Parathyroid adenoma (tissue), 2 donors: ENCODE measurements at regions not wholly inside any gene's neighbourhood (a gene's known extent, or its start where the extent isn't known, plus 50 kb on each side); places are given as distances from the start of the nearest gene placed in this dataset.

ENCODE experiments used
- H2AFZ ChIP-seq: fragments of 300-600 bp; sonication (generic); one replicate; pipeline ENCODE4 v1.7.0; 2017; ENCODE audit warnings: antibody characterized with exemption, mild to moderate bottlenecking
- H3K27ac ChIP-seq: fragments of 300-600 bp; sonication (generic); one replicate; pipeline ENCODE4 v1.7.0; 2017
- H3K27me3 ChIP-seq: fragments of 300-600 bp; sonication (generic); one replicate; pipeline ENCODE4 v1.7.0; 2017; ENCODE audit warnings: low read length; ENCODE audit not compliant: control insufficient read depth, insufficient read depth
- H3K36me3 ChIP-seq: fragments of 300-600 bp; sonication (generic); one replicate; pipeline ENCODE4 v1.7.0; 2017; ENCODE audit warnings: low read length; ENCODE audit not compliant: control insufficient read depth, insufficient read depth
- H3K4me1 ChIP-seq: fragments of 300-600 bp; sonication (generic); one replicate; pipeline ENCODE4 v1.7.0; 2017; ENCODE audit warnings: control low read depth
- H3K4me2 ChIP-seq: fragments of 300-600 bp; sonication (generic); one replicate; pipeline ENCODE4 v1.7.0; 2017; ENCODE audit warnings: low read length
- H3K4me3 ChIP-seq: fragments of 300-600 bp; sonication (generic); one replicate; pipeline ENCODE4 v1.7.0; 2017; ENCODE audit warnings: low read depth, low read length
- H3K79me2 ChIP-seq: fragments of 300-600 bp; sonication (generic); one replicate; pipeline ENCODE4 v1.7.0; 2017; ENCODE audit warnings: control low read depth
- H3K9ac ChIP-seq: fragments of 300-600 bp; sonication (generic); one replicate; pipeline ENCODE4 v1.7.0; 2017; ENCODE audit warnings: mild to moderate bottlenecking
- H3K9me3 ChIP-seq: fragments of 300-600 bp; sonication (generic); one replicate; pipeline ENCODE4 v1.7.0; 2017; ENCODE audit warnings: low read length; ENCODE audit not compliant: control insufficient read depth
- CTCF ChIP-seq: fragments of 300-600 bp; sonication (generic); IDR thresholded peaks from one replicate; pipeline ENCODE4 v1.7.0; 2017; ENCODE audit warnings: antibody characterized with exemption, mild to moderate bottlenecking
- donor health status: primary hyperparathyroidism.

GRCh38 chr18:45541421-45541820 is 73.9 kb upstream of the SLC14A2 start:
- no peak overlapping the region for H3K27ac ChIP-seq
- no peaks in the 10 kb centered on the region for H3K36me3 ChIP-seq
- no peak for TF ChIP-seq CTCF
- no peak overlapping the region for H3K4me2 ChIP-seq
- H3K9me3 ChIP-seq, result no peaks in the 10 kb centered on the region
- H3K4me1 ChIP-seq, result no peaks in the 10 kb centered on the region
- H3K9ac ChIP-seq, result no peak overlapping the region
- no peaks in the 10 kb centered on the region for H3K27me3 ChIP-seq
- H3K79me2 ChIP-seq, result no peaks in the 10 kb centered on the region
- no peak overlapping the region for H2AFZ ChIP-seq
- no peak overlapping the region for H3K4me3 ChIP-seq

DNA sequence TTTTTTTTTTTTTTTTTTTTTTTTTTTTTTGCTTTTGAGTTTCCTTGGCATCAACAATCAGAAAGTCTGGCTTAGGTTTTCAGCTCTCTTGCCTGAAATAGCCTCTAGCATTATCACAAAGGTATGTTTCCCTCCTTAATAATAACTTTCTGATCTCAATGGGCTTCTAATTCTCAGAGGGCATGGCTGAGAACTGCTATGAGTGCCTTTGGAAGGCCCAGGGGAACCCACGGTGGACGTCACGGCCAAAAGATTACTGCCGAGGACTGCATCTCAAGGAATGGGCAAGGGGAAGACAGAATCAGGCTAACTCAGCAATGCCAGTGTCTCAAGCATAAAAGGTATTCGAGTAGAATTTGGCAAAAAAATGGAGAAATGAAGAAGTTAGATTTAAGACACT is 73.2 kb upstream of the SLC14A2 start:
- H3K4me1 ChIP-seq, result no peaks in the 10 kb centered on the region
- no peak overlapping the region for H3K4me2 ChIP-seq
- no peak overlapping the region for H3K4me3 ChIP-seq
- H3K79me2 ChIP-seq, result no peaks in the 10 kb centered on the region
- H3K36me3 ChIP-seq, result no peaks in the 10 kb centered on the region
- H3K9ac ChIP-seq, result no peak overlapping the region
- no peak for TF ChIP-seq CTCF
- H3K27ac ChIP-seq, result no peak overlapping the region
- no peaks in the 10 kb centered on the region for H3K27me3 ChIP-seq
- peak overlapping the region; percentile 42 for H2AFZ ChIP-seq
- no peaks in the 10 kb centered on the region for H3K9me3 ChIP-seq

DNA sequence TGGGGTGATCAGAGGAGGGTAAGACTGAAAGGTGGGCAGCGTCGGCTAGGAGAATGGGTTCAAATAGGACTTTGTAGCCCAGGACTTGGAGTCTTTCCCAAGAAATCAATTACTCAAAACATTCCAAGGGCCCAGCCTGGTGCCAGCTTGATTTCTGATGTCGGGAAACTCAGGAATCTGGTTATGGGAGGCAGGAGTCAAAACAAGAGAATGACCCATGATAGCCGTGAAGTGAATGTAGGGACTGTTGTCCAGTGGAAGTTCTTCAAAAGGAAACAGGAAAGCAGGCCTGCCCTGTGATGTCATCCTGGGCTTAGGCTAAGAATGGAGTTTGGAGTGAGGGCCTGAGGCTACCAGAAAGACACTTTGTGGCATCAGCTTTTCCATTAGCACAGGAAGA is 67.4 kb upstream of the SLC14A2 start:
- no peaks in the 10 kb centered on the region for H3K79me2 ChIP-seq
- no peak overlapping the region for H3K4me3 ChIP-seq
- no peak overlapping the region for H3K4me2 ChIP-seq
- H3K36me3 ChIP-seq, result no peaks in the 10 kb centered on the region
- no peaks in the 10 kb centered on the region for H3K9me3 ChIP-seq
- no peaks in the 10 kb centered on the region for H3K27me3 ChIP-seq
- no peak for TF ChIP-seq CTCF
- H3K27ac ChIP-seq, result no peak overlapping the region
- H3K9ac ChIP-seq, result no peak overlapping the region
- no peak overlapping the region for H2AFZ ChIP-seq
- no peaks in the 10 kb centered on the region for H3K4me1 ChIP-seq

DNA sequence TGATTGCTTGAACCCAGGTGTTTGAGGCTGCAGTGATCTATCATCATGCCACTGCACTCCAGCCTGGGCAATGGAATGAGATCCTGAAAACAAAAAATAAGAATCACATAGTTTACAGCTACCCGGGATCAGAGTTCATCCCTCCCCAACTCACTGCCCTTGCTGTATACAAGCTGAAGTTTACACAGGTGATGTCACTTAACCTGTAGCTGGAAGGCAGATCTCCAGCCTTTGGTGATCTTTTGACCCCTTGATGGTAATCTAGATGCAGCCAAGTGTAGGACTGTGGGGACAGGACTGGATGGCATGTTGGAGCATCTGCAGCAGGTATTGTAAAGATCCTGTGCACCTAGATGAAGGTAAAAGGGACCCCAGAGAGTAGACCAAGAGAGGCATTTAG is 66.7 kb upstream of the SLC14A2 start:
- H3K36me3 ChIP-seq, result no peaks in the 10 kb centered on the region
- H3K9ac ChIP-seq, result no peak overlapping the region
- no peak for TF ChIP-seq CTCF
- no peaks in the 10 kb centered on the region for H3K4me1 ChIP-seq
- no peaks in the 10 kb centered on the region for H3K27me3 ChIP-seq
- no peaks in the 10 kb centered on the region for H3K79me2 ChIP-seq
- H3K4me2 ChIP-seq, result no peak overlapping the region
- H3K4me3 ChIP-seq, result no peak overlapping the region
- H3K27ac ChIP-seq, result no peak overlapping the region
- H3K9me3 ChIP-seq, result no peaks in the 10 kb centered on the region
- H2AFZ ChIP-seq, result no peak overlapping the region

GRCh38 chr18:45549290-45549689 is 66.0 kb upstream of the SLC14A2 start:
- Histone ChIP-seq H3K79me2 (no peaks in the 10 kb centered on the region), H3K27me3 (no peaks in the 10 kb centered on the region), H3K36me3 (no peaks in the 10 kb centered on the region), H3K9ac (no peak overlapping the region), H2AFZ (no peak overlapping the region), H3K4me1 (no peaks in the 10 kb centered on the region), H3K4me2 (no peak overlapping the region), H3K4me3 (no peak overlapping the region), H3K9me3 (no peaks in the 10 kb centered on the region), H3K27ac (no peak overlapping the region)
- no peak for TF ChIP-seq CTCF
